Gastrocnemius medialis (tissue), 4 donors: ENCODE measurements at regions not wholly inside any gene's neighbourhood (a gene's known extent, or its start where the extent isn't known, plus 50 kb on each side); places are given as distances from the start of the nearest gene placed in this dataset.

Experiments used
- ATAC-seq, 2 donors: fragments of 150-250 bp; one replicate each; pipeline ENCODE4 v1.9.1; 2016
- DNase-seq, 2 donors: peaks; one replicate each; pipeline ENCODE4 v3.0.0-alpha.2; 2019
- H3K27ac ChIP-seq, 4 donors: fragments of 200-600 bp; sonication (generic); 1 replicate in 1 of 4; 2 replicates in 3 of 4; pipeline ENCODE4 v1.5.1; 2016 to 2018; ENCODE audit warnings: mild to moderate bottlenecking in 2 of 4, moderate library complexity in 1 of 4
- H3K27me3 ChIP-seq, 3 donors: fragments of 200-600 bp; sonication (generic) in 2 of 3; 1 replicate in 1 of 3; 2 replicates in 2 of 3; pipeline versions ENCODE4 v1.5.1 to v1.6.0; 2016 to 2019; ENCODE audit warnings: mild to moderate bottlenecking in 1 of 3, moderate library complexity in 1 of 3
- H3K36me3 ChIP-seq, 2 donors: fragments of 200-600 bp; sonication (generic) in 1 of 2; one replicate each; pipeline ENCODE4 v1.5.1; 2017 to 2018
- H3K4me1 ChIP-seq, 2 donors: fragments of 200-600 bp; sonication (generic) in 1 of 2; one replicate each; pipeline ENCODE4 v1.5.1; 2016 to 2017; ENCODE audit warnings: mild to moderate bottlenecking in 2 of 2
- H3K4me3 ChIP-seq, 4 donors: fragments of 200-600 bp; sonication (generic) in 3 of 4; 1 replicate in 1 of 4; 2 replicates in 3 of 4; pipeline ENCODE4 v1.5.1; 2016 to 2019; ENCODE audit warnings: mild to moderate bottlenecking in 2 of 4
- H3K9me3 ChIP-seq, 3 donors: fragments of 200-600 bp; sonication (generic) in 2 of 3; 1 replicate in 1 of 3; 2 replicates in 2 of 3; pipeline ENCODE4 v1.5.1; 2016 to 2019
- POLR2A ChIP-seq, 2 donors: fragments of 450-650 bp; IDR thresholded peaks; one replicate each; pipeline ENCODE4 v1.6.1; 2017; ENCODE audit warnings: antibody characterized with exemption in 2 of 2, mild to moderate bottlenecking in 2 of 2, moderate library complexity in 2 of 2
- in situ Hi-C, 4 donors: fragments of 200-750 bp; cut with MboI; loops; one replicate each; pipeline versions ENCODE4 v1.15.0 to v1.8.0; 2017; ENCODE audit warnings: low sequenced_read_pairs in 4 of 4
- intact Hi-C: fragments of 100-400 bp; cut with DNase I; formaldehyde crosslinking; loops from one replicate; pipeline ENCODE4 v1.15.1; 2023; ENCODE audit warnings: low total_unique reads
- TF ChIP-seq, protein P1 (sequence below), 5 experiments: fragments of 450-650 bp in 3 of 5; fragments of 200-600 bp in 2 of 5; sonication (generic) in 2 of 5; IDR thresholded peaks in 4 of 5; conservative IDR thresholded peaks in 1 of 5; 1 replicate in 4 of 5; 2 replicates in 1 of 5; pipeline ENCODE4 v1.5.1; 2016 to 2019; ENCODE audit warnings: antibody characterized with exemption in 5 of 5, mild to moderate bottlenecking in 3 of 5, moderate library complexity in 3 of 5

DNA sequence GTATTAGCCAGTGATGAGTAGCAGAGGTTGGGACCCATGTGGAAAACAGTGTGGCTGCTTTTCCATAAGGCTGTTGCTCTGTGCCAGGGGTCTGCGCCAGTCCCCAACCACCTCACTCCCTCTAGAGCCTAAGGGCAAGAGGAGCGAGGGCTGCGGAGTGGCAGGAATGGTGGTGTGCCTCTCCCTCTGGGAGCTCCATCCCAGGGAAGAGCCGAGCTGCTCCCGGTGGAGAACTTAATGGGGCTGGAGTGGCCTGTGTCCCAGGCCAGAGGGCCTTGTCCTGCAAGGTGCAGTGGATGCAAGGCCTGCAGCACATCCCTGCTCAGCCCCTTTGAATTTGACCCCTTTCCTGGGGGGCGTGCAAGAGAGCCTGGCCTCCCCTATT, 105.4 kb upstream of the GRXCR1 start:
- ATAC-seq, result no peak
- intact Hi-C loops (no loop called here), in situ Hi-C loops (no loop called here)
- H3K4me3 ChIP-seq, result no peak overlapping the region
- H3K9me3 ChIP-seq, result no peaks in the 10 kb centered on the region
- H3K4me1 ChIP-seq, result no peaks in the 10 kb centered on the region
- TF ChIP-seq, protein P1, sequence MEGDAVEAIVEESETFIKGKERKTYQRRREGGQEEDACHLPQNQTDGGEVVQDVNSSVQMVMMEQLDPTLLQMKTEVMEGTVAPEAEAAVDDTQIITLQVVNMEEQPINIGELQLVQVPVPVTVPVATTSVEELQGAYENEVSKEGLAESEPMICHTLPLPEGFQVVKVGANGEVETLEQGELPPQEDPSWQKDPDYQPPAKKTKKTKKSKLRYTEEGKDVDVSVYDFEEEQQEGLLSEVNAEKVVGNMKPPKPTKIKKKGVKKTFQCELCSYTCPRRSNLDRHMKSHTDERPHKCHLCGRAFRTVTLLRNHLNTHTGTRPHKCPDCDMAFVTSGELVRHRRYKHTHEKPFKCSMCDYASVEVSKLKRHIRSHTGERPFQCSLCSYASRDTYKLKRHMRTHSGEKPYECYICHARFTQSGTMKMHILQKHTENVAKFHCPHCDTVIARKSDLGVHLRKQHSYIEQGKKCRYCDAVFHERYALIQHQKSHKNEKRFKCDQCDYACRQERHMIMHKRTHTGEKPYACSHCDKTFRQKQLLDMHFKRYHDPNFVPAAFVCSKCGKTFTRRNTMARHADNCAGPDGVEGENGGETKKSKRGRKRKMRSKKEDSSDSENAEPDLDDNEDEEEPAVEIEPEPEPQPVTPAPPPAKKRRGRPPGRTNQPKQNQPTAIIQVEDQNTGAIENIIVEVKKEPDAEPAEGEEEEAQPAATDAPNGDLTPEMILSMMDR (IDR thresholded peaks at IDR 0.05 in 4 of 5, conservative IDR thresholded peaks at IDR 0.05 in 1 of 5), result no peak
- no peak for TF ChIP-seq POLR2A (IDR thresholded peaks at IDR 0.05)
- no peak for DNase-seq
- no peak overlapping the region for H3K27ac ChIP-seq
- H3K36me3 ChIP-seq, result no peaks in the 10 kb centered on the region
- no peaks in the 10 kb centered on the region for H3K27me3 ChIP-seq

GRCh38 chr4:42786350-42787078, 106.0 kb upstream of the GRXCR1 start:
- H3K27me3 ChIP-seq, result no peaks in the 10 kb centered on the region
- no peak for ATAC-seq
- no peak overlapping the region for H3K27ac ChIP-seq
- TF ChIP-seq, protein P1 (IDR thresholded peaks at IDR 0.05 in 4 of 5, conservative IDR thresholded peaks at IDR 0.05 in 1 of 5), result no peak
- no peak for TF ChIP-seq POLR2A (IDR thresholded peaks at IDR 0.05)
- in situ Hi-C loops (no loop called here), intact Hi-C loops (no loop called here)
- no peaks in the 10 kb centered on the region for H3K9me3 ChIP-seq
- no peaks in the 10 kb centered on the region for H3K4me1 ChIP-seq
- no peak for DNase-seq
- no peak overlapping the region for H3K4me3 ChIP-seq
- H3K36me3 ChIP-seq, result no peaks in the 10 kb centered on the region

DNA sequence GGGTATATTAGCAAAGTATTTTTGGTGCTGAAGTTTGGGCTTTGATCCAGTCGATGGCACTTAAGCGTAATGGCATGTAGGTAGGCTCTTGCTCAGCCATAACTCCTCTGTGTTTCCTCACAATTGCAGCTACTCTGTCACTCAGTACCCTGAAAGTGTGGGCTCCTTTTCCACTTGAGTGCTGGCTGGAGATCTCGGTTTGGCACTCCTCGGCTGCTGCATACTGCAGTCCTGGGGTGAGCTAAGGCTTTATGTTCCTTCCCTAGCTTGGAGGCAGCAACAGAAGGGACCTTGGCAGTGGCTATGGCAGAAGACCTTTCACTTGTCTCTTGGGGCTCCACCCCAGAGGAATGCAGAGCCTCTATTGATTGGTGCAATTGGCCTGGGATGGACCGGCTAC, 106.7 kb upstream of the GRXCR1 start:
- DNase-seq (no peak), ATAC-seq (no peak)
- intact Hi-C loops (no loop called here), in situ Hi-C loops (no loop called here)
- H3K27ac ChIP-seq, result no peak overlapping the region
- H3K4me3 ChIP-seq, result no peak overlapping the region
- H3K36me3 ChIP-seq, result no peaks in the 10 kb centered on the region
- TF ChIP-seq, protein P1 (IDR thresholded peaks at IDR 0.05 in 4 of 5, conservative IDR thresholded peaks at IDR 0.05 in 1 of 5), result no peak
- no peak for TF ChIP-seq POLR2A (IDR thresholded peaks at IDR 0.05)
- H3K27me3 ChIP-seq, result no peaks in the 10 kb centered on the region
- H3K4me1 ChIP-seq, result no peaks in the 10 kb centered on the region
- no peaks in the 10 kb centered on the region for H3K9me3 ChIP-seq

DNA sequence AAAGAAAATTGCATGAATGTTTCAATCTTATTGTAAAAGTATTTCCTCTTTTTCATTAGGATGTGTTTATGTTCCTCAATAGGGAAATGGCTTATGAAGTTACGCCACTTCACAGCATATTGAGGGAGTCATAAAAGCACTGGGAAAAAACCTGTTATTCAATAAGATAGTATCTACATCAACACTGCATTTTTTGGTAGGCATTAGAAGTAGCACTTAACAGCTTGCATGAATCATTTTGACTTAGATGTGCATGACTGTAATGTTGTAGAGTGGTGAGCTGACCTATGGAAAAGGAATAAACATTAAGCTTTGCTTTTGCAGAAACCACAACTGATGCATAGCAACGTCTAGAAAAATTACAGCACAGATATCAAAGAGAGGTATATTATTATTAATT, 111.2 kb upstream of the GRXCR1 start:
- TF ChIP-seq POLR2A (IDR thresholded peaks at IDR 0.05), result no peak
- TF ChIP-seq, protein P1 (IDR thresholded peaks at IDR 0.05 in 4 of 5, conservative IDR thresholded peaks at IDR 0.05 in 1 of 5), result no peak
- H3K36me3 ChIP-seq, result no peaks in the 10 kb centered on the region
- H3K4me3 ChIP-seq, result no peak overlapping the region
- no peaks in the 10 kb centered on the region for H3K9me3 ChIP-seq
- no peaks in the 10 kb centered on the region for H3K27me3 ChIP-seq
- H3K4me1 ChIP-seq, result no peaks in the 10 kb centered on the region
- in situ Hi-C loops (no loop called here), intact Hi-C loops (no loop called here)
- no peak overlapping the region for H3K27ac ChIP-seq
- ATAC-seq (no peak), DNase-seq (no peak)

- intact Hi-C loops (no loop called here), in situ Hi-C loops (no loop called here)
- DNase-seq (no peak), ATAC-seq (no peak)
- Histone ChIP-seq H3K27me3 (no peaks in the 10 kb centered on the region), H3K4me3 (no peak overlapping the region), H3K27ac (no peak overlapping the region), H3K9me3 (no peaks in the 10 kb centered on the region), H3K36me3 (no peaks in the 10 kb centered on the region), H3K4me1 (no peaks in the 10 kb centered on the region)
- TF ChIP-seq POLR2A (IDR thresholded peaks at IDR 0.05), result no peak
- TF ChIP-seq, protein P1 (IDR thresholded peaks at IDR 0.05 in 4 of 5, conservative IDR thresholded peaks at IDR 0.05 in 1 of 5), result no peak
These were observed 114.2 kb upstream of the GRXCR1 start for GRCh38 chr4:42778349-42778748.
